Posterior cingulate gyrus (tissue), 11 donors: ENCODE measurements at regions not wholly inside any gene's neighbourhood (a gene's known extent, or its start where the extent isn't known, plus 50 kb on each side); places are given as distances from the start of the nearest gene placed in this dataset.
"Not testable (repeated sequence)": the region's sequence is repeated elsewhere in the genome, so short reads cannot be mapped to it uniquely, and the experiment has no call there.

Source experiments
- DNase-seq, 10 donors: peaks; one replicate each; pipeline versions ENCODE4 v3.0.0 to v3.0.0-alpha.2; 2020 to 2021; ENCODE audit warnings: mixed read lengths in 3 of 10
- intact Hi-C: fragments of 100-400 bp; cut with DNase I; formaldehyde crosslinking; loops from one replicate; pipeline ENCODE4 v1.15.1; 2023

GRCh38 chr1:221576268-221576667 is 165.6 kb downstream of the DUSP10 start:
- DNase-seq, result no peak
- intact Hi-C loops, result no loop called here

GRCh38 chr1:221583465-221583864 is 158.4 kb downstream of the DUSP10 start:
- DNase-seq, result no peak
- intact Hi-C loops, result no loop called here

- DNase-seq, intact Hi-C loops: not testable (repeated sequence)
Observed at GRCh38 chr1:221587013-221587412, 154.9 kb downstream of the DUSP10 start.

GRCh38 chr1:221591250-221591649 is 150.6 kb downstream of the DUSP10 start:
- DNase-seq, intact Hi-C loops: not testable (repeated sequence)

GRCh38 chr1:221594576-221594975 is 147.3 kb downstream of the DUSP10 start:
- no peak for DNase-seq
- intact Hi-C loops, result no loop called here

- intact Hi-C loops, result no loop called here
- DNase-seq, result peak in 1 of 10 donors; percentile 19
Observed at GRCh38 chr1:221598122-221598521, 143.8 kb downstream of the DUSP10 start.

GRCh38 chr1:221601166-221601565 is 140.7 kb downstream of the DUSP10 start:
- intact Hi-C loops, result no loop called here
- no peak for DNase-seq

GRCh38 chr1:221602830-221603229 is 139.1 kb downstream of the DUSP10 start:
- DNase-seq, result no peak
- intact Hi-C loops, result no loop called here

- DNase-seq, intact Hi-C loops: not testable (repeated sequence)
Observed at GRCh38 chr1:221604390-221604789, 137.5 kb downstream of the DUSP10 start.

- no peak for DNase-seq
- intact Hi-C loops, result no loop called here
Observed at GRCh38 chr1:221604948-221605347, 136.9 kb downstream of the DUSP10 start.

GRCh38 chr1:221605569-221605968 is 136.3 kb downstream of the DUSP10 start:
- no peak for DNase-seq
- intact Hi-C loops, result no loop called here

- DNase-seq, result no peak
- intact Hi-C loops, result no loop called here
Observed at GRCh38 chr1:221606256-221606655, 135.6 kb downstream of the DUSP10 start.

- DNase-seq, result no peak
- intact Hi-C loops, result no loop called here
Observed at GRCh38 chr1:221608835-221609320, 133.0 kb downstream of the DUSP10 start.

- intact Hi-C loops, result no loop called here
- no peak for DNase-seq
Observed at GRCh38 chr1:221611656-221612046, 130.2 kb downstream of the DUSP10 start.

- intact Hi-C loops, result no loop called here
- DNase-seq, result peak in 3 of 10 donors; percentile 9 to 85 (median 17)
Observed at GRCh38 chr1:221612047-221612777, 129.7 kb downstream of the DUSP10 start.

- no peak for DNase-seq
- intact Hi-C loops, result no loop called here
Observed at GRCh38 chr1:221620437-221621384, 121.2 kb downstream of the DUSP10 start.

- intact Hi-C loops, result no loop called here
- DNase-seq, result no peak
Observed at GRCh38 chr1:221621683-221622082, 120.2 kb downstream of the DUSP10 start.

GRCh38 chr1:221622389-221622788 is 119.5 kb downstream of the DUSP10 start:
- intact Hi-C loops, result no loop called here

GRCh38 chr1:221625026-221625425 is 116.9 kb downstream of the DUSP10 start:
- DNase-seq, result no peak
- intact Hi-C loops, result no loop called here

More at GRCh38 chr1:221622389-221622788, 119.5 kb downstream of the DUSP10 start:
- no peak for DNase-seq

GRCh38 chr1:221626041-221626440 is 115.8 kb downstream of the DUSP10 start:
- intact Hi-C loops, result no loop called here
- no peak for DNase-seq

GRCh38 chr1:221630236-221630635 is 111.7 kb downstream of the DUSP10 start:
- no peak for DNase-seq
- intact Hi-C loops, result no loop called here
